Mammary epithelial cell (primary cell): ENCODE measurements at regions not wholly inside any gene's neighbourhood (a gene's known extent, or its start where the extent isn't known, plus 50 kb on each side); places are given as distances from the start of the nearest gene placed in this dataset.

Experiments used
- EZH2 ChIP-seq: IDR thresholded peaks from 2 replicates; pipeline ENCODE4 v1.6.1; 2012; ENCODE audit warnings: low read length, inconsistent platforms, borderline replicate concordance
- TF ChIP-seq, protein P1 (sequence below), 2 donors: IDR thresholded peaks in 1 of 2; conservative IDR thresholded peaks in 1 of 2; 2 replicates each; pipeline ENCODE4 v1.5.1; 2011 to 2012; ENCODE audit warnings: inconsistent platforms in 2 of 2, low read length in 2 of 2, mild to moderate bottlenecking in 2 of 2, control low read depth in 1 of 2, low read depth in 1 of 2; ENCODE audit not compliant: insufficient read depth in 1 of 2; ENCODE audit errors: extremely low read depth in 1 of 2

DNA sequence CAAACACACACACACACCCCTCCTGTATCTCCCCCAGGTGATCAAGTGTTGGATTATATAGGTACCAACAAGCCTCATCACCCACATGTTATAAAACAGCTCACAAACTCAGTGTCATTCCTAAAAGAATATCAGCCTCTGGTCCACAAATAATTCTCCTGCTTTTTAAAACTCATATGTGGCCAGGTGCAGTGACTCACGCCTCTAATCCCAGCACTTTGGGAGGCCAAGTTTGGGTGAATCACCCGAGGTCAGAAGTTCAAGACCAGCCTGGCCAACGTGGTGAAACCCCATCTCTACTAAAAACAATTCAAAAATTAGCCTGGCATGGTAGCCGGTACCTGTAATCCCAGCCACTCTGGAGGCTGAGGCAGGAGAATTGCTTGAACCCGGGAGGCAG is 87.8 kb downstream of the LRATD1 start:
- TF ChIP-seq, protein P1, sequence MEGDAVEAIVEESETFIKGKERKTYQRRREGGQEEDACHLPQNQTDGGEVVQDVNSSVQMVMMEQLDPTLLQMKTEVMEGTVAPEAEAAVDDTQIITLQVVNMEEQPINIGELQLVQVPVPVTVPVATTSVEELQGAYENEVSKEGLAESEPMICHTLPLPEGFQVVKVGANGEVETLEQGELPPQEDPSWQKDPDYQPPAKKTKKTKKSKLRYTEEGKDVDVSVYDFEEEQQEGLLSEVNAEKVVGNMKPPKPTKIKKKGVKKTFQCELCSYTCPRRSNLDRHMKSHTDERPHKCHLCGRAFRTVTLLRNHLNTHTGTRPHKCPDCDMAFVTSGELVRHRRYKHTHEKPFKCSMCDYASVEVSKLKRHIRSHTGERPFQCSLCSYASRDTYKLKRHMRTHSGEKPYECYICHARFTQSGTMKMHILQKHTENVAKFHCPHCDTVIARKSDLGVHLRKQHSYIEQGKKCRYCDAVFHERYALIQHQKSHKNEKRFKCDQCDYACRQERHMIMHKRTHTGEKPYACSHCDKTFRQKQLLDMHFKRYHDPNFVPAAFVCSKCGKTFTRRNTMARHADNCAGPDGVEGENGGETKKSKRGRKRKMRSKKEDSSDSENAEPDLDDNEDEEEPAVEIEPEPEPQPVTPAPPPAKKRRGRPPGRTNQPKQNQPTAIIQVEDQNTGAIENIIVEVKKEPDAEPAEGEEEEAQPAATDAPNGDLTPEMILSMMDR (conservative IDR thresholded peaks at IDR 0.05 in 1 of 2, IDR thresholded peaks at IDR 0.05 in 1 of 2; ENCODE audit: extremely low read depth in 1 of 2, insufficient read depth in 1 of 2, low read depth in 1 of 2, low read length in 2 of 2): no peak
- TF ChIP-seq EZH2: no peak
